Osteocyte (in vitro differentiated cells): ENCODE measurements at regions not wholly inside any gene's neighbourhood (a gene's known extent, or its start where the extent isn't known, plus 50 kb on each side); places are given as distances from the start of the nearest gene placed in this dataset.

Source experiments
- DNase-seq: peaks from one replicate; pipeline ENCODE4 v3.0.0; 2021; ENCODE audit warnings: mixed read lengths; ENCODE audit not compliant: unreplicated experiment; ENCODE audit errors: extremely low spot score
- H3K27ac Mint-ChIP-seq: one replicate; pipeline ENCODE4 v1.8.0; 2021; ENCODE audit warnings: mild to moderate bottlenecking, mixed read lengths; ENCODE audit not compliant: unreplicated experiment
- H3K27me3 Mint-ChIP-seq: one replicate; pipeline ENCODE4 v1.8.0; 2021; ENCODE audit warnings: mixed read lengths; ENCODE audit not compliant: unreplicated experiment
- H3K36me3 Mint-ChIP-seq: one replicate; pipeline ENCODE4 v1.8.0; 2021; ENCODE audit warnings: mixed read lengths; ENCODE audit not compliant: unreplicated experiment
- H3K4me1 Mint-ChIP-seq: one replicate; pipeline ENCODE4 v1.8.0; 2021; ENCODE audit warnings: mixed read lengths; ENCODE audit not compliant: unreplicated experiment
- H3K4me3 Mint-ChIP-seq: one replicate; pipeline ENCODE4 v1.8.0; 2021; ENCODE audit warnings: mild to moderate bottlenecking, moderate library complexity, mixed read lengths; ENCODE audit not compliant: unreplicated experiment
- H3K9me3 Mint-ChIP-seq: one replicate; pipeline ENCODE4 v1.8.0; 2021; ENCODE audit warnings: mixed read lengths; ENCODE audit not compliant: unreplicated experiment
- CTCF ChIP-seq: fragments of 200-600 bp; sonication (generic); IDR thresholded peaks from 2 replicates; pipeline ENCODE4 v1.5.0; 2021; ENCODE audit warnings: antibody characterized with exemption, mild to moderate bottlenecking, moderate library complexity

DNA sequence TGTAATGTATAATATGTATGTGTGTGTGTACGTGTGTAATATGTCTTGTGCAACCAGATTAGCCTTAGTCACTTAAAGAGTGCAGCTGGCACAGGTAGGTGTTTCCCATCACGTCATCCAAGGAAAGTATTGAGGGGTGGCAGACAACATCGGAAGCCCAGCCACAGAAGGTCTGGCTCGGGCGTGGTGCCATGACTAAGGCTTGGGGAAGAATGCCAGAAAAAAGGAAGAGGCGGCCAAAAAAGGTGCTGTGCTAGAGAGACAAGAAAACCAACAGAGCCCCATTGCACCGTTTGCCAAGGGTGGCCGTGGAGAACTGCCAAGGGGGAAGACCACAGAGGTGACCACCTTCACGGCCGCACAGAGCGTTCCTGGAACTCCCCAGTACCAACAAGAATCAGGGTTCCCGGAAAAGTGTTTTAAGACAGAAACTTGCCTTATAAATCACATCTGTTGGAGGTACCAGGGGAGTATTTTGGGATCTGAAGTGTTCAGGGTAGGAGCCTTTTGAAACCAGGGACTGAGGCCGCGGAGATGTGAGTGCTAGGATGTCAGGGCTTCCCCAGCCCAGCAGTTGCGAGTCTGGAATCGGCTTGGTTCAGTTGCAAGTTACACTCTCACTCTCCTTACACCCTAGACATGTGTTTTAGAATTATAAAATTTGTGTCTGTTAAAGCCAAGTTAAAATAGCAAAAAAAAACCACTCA, 131.2 kb upstream of the DYRK2 start:
- no peak overlapping the region for H3K4me3 Mint-ChIP-seq
- no peaks in the 10 kb centered on the region for H3K36me3 Mint-ChIP-seq
- no peak overlapping the region for H3K27ac Mint-ChIP-seq
- H3K4me1 Mint-ChIP-seq = peaks cover 2% of the 10 kb centered on the region
- TF ChIP-seq CTCF = no peak
- no peaks in the 10 kb centered on the region for H3K9me3 Mint-ChIP-seq
- H3K27me3 Mint-ChIP-seq = peaks cover 3% of the 10 kb centered on the region
- no peak for DNase-seq

DNA sequence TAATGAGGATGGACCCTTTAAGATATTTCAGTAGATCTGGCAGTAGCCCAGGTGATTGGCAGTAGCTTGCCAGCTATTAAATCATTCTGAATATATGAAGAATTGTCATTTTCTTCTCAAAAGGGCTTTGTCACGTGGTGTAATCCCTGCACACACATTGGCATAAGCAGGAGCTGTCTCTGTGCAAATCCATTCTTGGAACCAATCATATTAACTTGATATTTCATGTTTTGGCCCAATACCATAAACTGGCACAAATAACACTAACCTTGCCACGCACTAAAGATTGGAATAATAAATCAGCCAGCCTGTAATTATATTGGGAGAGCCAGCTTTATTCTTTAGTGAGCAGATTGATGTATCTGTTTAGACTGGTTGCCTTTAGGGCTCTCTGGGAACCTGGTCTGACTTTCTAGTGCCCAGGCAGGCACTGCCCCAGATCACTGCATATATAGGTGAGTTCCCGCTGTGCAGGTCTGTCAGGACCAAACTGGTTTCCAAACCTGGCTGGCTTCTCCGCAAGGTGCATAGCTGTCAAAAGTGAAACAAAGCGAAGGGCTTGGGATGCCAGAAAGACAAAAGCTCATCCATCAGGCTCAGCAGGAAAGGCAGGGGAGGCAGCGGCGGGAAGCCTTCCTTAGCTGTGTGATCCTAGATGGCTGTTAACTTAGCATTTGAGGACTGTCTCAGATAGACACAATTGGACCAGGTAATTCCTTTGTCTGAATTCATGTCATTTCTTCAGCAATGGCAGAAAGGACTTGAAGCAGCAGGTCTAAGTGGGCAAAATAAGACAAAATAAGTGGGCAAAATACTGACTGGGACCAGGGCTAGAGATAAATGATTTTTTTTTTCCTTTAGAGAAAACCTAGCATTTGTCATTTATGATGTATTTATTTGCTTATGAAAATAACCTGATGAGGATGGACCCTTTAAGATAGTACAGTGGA, 128.8 kb upstream of the DYRK2 start:
- Mint-ChIP-seq H3K27me3 (no peaks in the 10 kb centered on the region), H3K27ac (no peak overlapping the region), H3K9me3 (no peaks in the 10 kb centered on the region), H3K4me1 (no peaks in the 10 kb centered on the region), H3K4me3 (no peak overlapping the region), H3K36me3 (no peaks in the 10 kb centered on the region)
- DNase-seq = no peak
- no peak for TF ChIP-seq CTCF

GRCh38 chr12:67520606-67521005, 127.9 kb upstream of the DYRK2 start:
- Mint-ChIP-seq H3K9me3 (no peaks in the 10 kb centered on the region), H3K4me1 (no peaks in the 10 kb centered on the region), H3K36me3 (no peaks in the 10 kb centered on the region), H3K4me3 (no peak overlapping the region), H3K27ac (no peak overlapping the region), H3K27me3 (no peaks in the 10 kb centered on the region)
- no peak for TF ChIP-seq CTCF
- no peak for DNase-seq

DNA sequence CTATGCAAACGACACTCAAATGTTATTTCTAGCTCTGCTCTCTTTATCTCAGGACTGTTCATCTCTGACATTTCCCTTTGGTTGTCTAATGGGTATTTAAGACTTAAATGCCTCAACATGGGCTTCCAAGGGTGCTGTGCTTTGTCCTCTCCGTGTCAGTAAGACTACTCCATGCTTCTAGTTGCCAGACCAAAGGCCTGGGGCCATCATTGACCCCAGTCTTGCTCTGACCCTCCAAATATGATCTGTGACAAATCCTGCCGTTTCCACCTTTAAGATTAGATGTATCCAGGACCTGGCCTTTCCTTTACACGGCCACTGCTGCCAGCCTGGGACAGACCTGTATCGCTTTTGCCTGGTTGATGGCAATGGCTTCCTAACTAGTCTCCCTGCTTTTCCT, 126.3 kb upstream of the DYRK2 start:
- no peaks in the 10 kb centered on the region for H3K36me3 Mint-ChIP-seq
- DNase-seq = no peak
- TF ChIP-seq CTCF = no peak
- no peak overlapping the region for H3K4me3 Mint-ChIP-seq
- no peak overlapping the region for H3K27ac Mint-ChIP-seq
- no peaks in the 10 kb centered on the region for H3K4me1 Mint-ChIP-seq
- no peaks in the 10 kb centered on the region for H3K27me3 Mint-ChIP-seq
- no peaks in the 10 kb centered on the region for H3K9me3 Mint-ChIP-seq

GRCh38 chr12:67523538-67523937, 125.0 kb upstream of the DYRK2 start:
- DNase-seq = no peak
- H3K9me3 Mint-ChIP-seq = no peaks in the 10 kb centered on the region
- no peak overlapping the region for H3K4me3 Mint-ChIP-seq
- no peak overlapping the region for H3K27ac Mint-ChIP-seq
- TF ChIP-seq CTCF = no peak
- no peaks in the 10 kb centered on the region for H3K27me3 Mint-ChIP-seq
- no peaks in the 10 kb centered on the region for H3K36me3 Mint-ChIP-seq
- no peaks in the 10 kb centered on the region for H3K4me1 Mint-ChIP-seq
